Natural killer cell (primary cell): ENCODE measurements at regions not wholly inside any gene's neighbourhood (a gene's known extent, or its start where the extent isn't known, plus 50 kb on each side); places are given as distances from the start of the nearest gene placed in this dataset.
"Not testable (repeated sequence)": the region's sequence is repeated elsewhere in the genome, so short reads cannot be mapped to it uniquely, and the experiment has no call there.

ENCODE experiments used
- ATAC-seq, 3 donors: fragments of 150-1000 bp in 2 of 3; fragments of 200-7000 bp in 1 of 3; cut with Tn5 transposase; 1 replicate in 1 of 3; 2 replicates in 2 of 3; pipeline ENCODE4 v1.10.0; 2021; ENCODE audit warnings: mild to moderate bottlenecking in 2 of 3, moderate library complexity in 2 of 3
- DNase-seq, 2 donors: peaks; one replicate each; pipeline versions ENCODE4 v3.0.0 to v3.0.0-alpha.2; 2013 to 2021; ENCODE audit warnings: mixed read lengths in 1 of 2
- H3K27ac ChIP-seq: one replicate; pipeline ENCODE4 v1.5.1; 2013; ENCODE audit warnings: mild to moderate bottlenecking, low read length
- H3K27me3 ChIP-seq: one replicate; pipeline ENCODE4 v1.6.1; 2013; ENCODE audit warnings: low read length; ENCODE audit not compliant: control insufficient read depth, insufficient read depth
- H3K36me3 ChIP-seq: one replicate; pipeline ENCODE4 v1.6.1; 2013; ENCODE audit warnings: low read length; ENCODE audit not compliant: control insufficient read depth, insufficient read depth
- H3K4me1 ChIP-seq: one replicate; pipeline ENCODE4 v1.6.1; 2013; ENCODE audit warnings: low read length; ENCODE audit not compliant: control insufficient read depth, insufficient read depth
- H3K4me3 ChIP-seq: one replicate; pipeline ENCODE4 v1.5.1; 2013; ENCODE audit warnings: low read length
- H3K9me3 ChIP-seq: one replicate; pipeline ENCODE4 v1.6.1; 2013; ENCODE audit warnings: low read length; ENCODE audit not compliant: control insufficient read depth, insufficient read depth
- H3K27ac Mint-ChIP-seq, 2 donors: one replicate each; pipeline ENCODE4 v1.8.0; 2022; ENCODE audit warnings: mild to moderate bottlenecking in 2 of 2, mixed read lengths in 2 of 2, moderate library complexity in 1 of 2
- H3K27me3 Mint-ChIP-seq, 2 donors: one replicate each; pipeline ENCODE4 v1.8.0; 2022; ENCODE audit warnings: low read depth in 2 of 2, mixed read lengths in 2 of 2
- H3K36me3 Mint-ChIP-seq: one replicate; pipeline ENCODE4 v1.8.0; 2022; ENCODE audit warnings: mixed read lengths
- H3K4me1 Mint-ChIP-seq, 2 donors: one replicate each; pipeline ENCODE4 v1.8.0; 2022; ENCODE audit warnings: mixed read lengths in 2 of 2
- H3K4me3 Mint-ChIP-seq: one replicate; pipeline ENCODE4 v1.8.0; 2022; ENCODE audit warnings: mild to moderate bottlenecking, moderate library complexity, mixed read lengths
- H3K9me3 Mint-ChIP-seq, 2 donors: one replicate each; pipeline ENCODE4 v1.8.0; 2022; ENCODE audit warnings: mixed read lengths in 2 of 2
- WGBS: methylation state at CpG from one replicate; pipeline ENCODE4 v1.1.7; 2013; ENCODE audit warnings: missing lambda C conversion rate; ENCODE audit not compliant: insufficient coverage; 5-methylcytosine and 5-hydroxymethylcytosine counted together
- intact Hi-C: fragments of 100-400 bp; cut with micrococcal nuclease; formaldehyde crosslinking; loops from one replicate; pipeline ENCODE4 v1.14.2; 2022
- TF ChIP-seq, protein P1 (sequence below): fragments of 200-600 bp; IDR thresholded peaks from one replicate; pipeline ENCODE4 v1.8.0; 2022; ENCODE audit warnings: antibody characterized with exemption

DNA sequence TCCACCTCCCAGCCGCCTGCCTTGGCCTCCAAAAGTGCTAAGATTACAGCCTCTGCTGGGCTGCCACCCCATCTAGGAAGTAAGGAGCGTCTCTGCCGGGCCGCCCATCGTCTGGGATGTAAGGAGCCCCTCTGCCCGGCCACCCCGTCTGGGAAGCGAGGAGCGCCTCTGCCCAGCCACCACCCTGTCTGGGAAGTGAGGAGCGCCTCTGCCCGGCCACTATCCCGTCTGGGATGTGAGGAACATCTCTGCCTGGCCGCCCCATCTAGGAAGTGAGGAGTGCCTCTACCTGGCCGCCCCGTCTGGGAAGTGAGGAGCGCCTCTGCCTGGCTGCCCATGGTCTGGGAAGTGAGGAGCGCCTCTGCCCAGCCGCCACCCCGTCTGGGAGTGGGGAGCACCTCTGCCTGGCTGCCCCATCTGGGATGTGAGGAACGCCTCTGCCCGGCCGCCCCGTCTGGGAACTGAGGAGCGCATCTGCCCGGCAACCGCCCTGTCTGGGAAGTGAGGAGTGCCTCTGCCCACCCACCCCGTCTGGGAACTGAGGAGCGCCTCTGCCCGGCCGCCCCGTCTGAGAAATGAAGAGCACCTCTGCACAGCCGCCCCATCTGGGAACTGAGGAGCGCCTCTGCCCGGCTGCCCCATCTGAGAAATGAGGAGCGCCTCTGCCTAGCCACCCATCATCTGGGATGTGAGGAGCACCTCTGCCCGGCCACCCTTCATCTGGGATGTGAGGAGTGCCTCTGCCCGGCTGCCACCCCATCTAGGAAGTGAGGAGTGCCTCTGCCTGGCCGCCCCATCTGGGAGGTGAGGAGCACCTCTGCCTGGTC, 137.8 kb upstream of the PALMD start:
- Histone ChIP-seq H3K36me3 (no peaks in the 10 kb centered on the region), H3K27me3 (no peaks in the 10 kb centered on the region), H3K4me1 (no peaks in the 10 kb centered on the region), H3K27ac (no peak overlapping the region), H3K9me3 (no peaks in the 10 kb centered on the region), H3K4me3 (no peak overlapping the region)
- Mint-ChIP-seq H3K27me3 (no peaks in the 10 kb centered on the region), H3K4me1 (no peaks in the 10 kb centered on the region), H3K27ac (no peak overlapping the region), H3K36me3 (no peaks in the 10 kb centered on the region), H3K4me3 (no peak overlapping the region), H3K9me3 (peaks cover 2 to 4% of the 10 kb centered on the region in 2 donors)
- no peak for ATAC-seq
- WGBS, result 95% methylated on average over 38 of the region's 38 CpGs
- TF ChIP-seq, protein P1, sequence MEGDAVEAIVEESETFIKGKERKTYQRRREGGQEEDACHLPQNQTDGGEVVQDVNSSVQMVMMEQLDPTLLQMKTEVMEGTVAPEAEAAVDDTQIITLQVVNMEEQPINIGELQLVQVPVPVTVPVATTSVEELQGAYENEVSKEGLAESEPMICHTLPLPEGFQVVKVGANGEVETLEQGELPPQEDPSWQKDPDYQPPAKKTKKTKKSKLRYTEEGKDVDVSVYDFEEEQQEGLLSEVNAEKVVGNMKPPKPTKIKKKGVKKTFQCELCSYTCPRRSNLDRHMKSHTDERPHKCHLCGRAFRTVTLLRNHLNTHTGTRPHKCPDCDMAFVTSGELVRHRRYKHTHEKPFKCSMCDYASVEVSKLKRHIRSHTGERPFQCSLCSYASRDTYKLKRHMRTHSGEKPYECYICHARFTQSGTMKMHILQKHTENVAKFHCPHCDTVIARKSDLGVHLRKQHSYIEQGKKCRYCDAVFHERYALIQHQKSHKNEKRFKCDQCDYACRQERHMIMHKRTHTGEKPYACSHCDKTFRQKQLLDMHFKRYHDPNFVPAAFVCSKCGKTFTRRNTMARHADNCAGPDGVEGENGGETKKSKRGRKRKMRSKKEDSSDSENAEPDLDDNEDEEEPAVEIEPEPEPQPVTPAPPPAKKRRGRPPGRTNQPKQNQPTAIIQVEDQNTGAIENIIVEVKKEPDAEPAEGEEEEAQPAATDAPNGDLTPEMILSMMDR, result no peak
- intact Hi-C loops, result no loop called here
- DNase-seq, result no peak

DNA sequence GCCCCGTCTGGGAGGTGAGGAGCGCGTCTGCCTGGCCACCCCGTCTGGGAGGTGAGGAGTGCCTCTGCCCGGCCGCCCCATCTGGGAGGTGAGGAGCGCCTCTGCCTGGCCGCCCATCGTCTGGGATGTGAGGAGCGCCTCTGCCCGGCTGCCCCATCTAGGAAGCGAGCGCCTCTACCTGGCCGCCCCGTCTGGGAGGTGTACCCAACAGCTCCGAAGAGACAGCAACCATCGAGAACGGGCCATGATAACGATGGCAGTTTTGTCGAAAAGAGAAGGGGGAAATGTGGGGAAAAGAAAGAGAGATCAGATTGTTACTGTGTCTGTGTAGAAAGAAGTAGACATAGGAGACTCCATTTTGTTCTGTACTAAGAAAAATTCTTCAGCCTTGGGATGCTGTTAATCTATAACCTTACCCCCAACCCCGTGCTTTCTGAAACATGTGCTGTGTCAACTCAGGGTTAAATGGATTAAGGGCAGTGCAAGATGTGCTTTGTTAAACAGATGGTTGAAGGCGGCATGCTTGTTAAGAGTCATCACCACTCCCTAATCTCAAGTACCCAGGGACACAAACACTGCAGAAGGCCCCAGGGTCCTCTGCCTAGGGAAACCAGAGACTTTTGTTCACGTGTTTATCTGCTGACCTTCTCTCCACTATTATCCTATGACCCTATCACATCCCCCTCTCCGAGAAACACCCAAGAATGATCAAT, 137.0 kb upstream of the PALMD start:
- H3K4me1 Mint-ChIP-seq, H3K4me3 ChIP-seq, DNase-seq, H3K27ac Mint-ChIP-seq, H3K27me3 Mint-ChIP-seq, H3K27ac ChIP-seq, H3K9me3 Mint-ChIP-seq, ATAC-seq, H3K4me3 Mint-ChIP-seq, H3K4me1 ChIP-seq, intact Hi-C loops, H3K9me3 ChIP-seq, H3K36me3 Mint-ChIP-seq, H3K36me3 ChIP-seq, H3K27me3 ChIP-seq: not testable (repeated sequence)
- 96% methylated on average over 23 of the region's 24 CpGs for WGBS

DNA sequence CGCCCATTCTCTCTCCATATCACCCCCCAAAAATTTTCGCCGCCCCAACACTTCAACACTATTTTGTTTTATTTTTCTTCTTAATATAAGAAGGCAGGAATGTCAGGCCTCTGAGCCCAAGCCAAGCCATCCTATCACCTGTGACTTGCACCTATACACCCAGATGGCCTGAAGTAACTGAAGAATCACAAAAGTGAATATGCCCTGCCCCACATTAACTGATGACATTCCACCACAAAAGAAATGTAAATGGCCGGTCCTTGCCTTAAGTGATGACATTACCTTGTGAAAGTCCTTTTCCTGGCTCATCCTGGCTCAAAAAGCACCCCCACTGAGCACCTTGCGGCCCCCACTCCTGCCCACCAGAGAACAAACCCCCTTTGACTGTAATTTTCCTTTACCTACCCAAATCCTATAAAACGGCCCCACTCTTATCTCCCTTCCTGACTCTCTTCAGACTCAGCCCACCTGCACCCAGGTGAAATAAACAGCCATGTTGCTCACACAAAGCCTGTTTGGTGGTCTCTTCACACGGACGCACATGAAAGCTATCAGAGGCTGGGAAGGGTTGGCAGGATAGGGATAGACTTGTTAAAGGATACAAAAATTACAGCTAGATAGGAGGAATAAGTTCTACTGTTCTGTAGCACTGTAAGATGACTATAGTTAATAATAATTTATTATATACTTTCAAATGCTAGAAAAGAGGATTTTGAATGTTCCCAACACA, 130.9 kb upstream of the PALMD start:
- H3K4me3 Mint-ChIP-seq, H3K9me3 ChIP-seq, H3K27ac Mint-ChIP-seq, H3K4me1 Mint-ChIP-seq, ATAC-seq, H3K4me3 ChIP-seq, H3K9me3 Mint-ChIP-seq, H3K27ac ChIP-seq, H3K36me3 ChIP-seq, H3K4me1 ChIP-seq, H3K27me3 Mint-ChIP-seq, H3K36me3 Mint-ChIP-seq, intact Hi-C loops, DNase-seq, H3K27me3 ChIP-seq: not testable (repeated sequence)
- WGBS, result 81% methylated on average over 7 of the region's 8 CpGs

- Mint-ChIP-seq H3K4me1 (no peaks in the 10 kb centered on the region), H3K9me3 (peaks cover 7 to 8% of the 10 kb centered on the region in 2 donors), H3K27me3 (no peaks in the 10 kb centered on the region), H3K27ac (no peak overlapping the region), H3K4me3 (no peak overlapping the region), H3K36me3 (no peaks in the 10 kb centered on the region)
- H3K27me3 ChIP-seq, result no peaks in the 10 kb centered on the region
- no peak overlapping the region for H3K4me3 ChIP-seq
- TF ChIP-seq, protein P1, result no peak
- no peaks in the 10 kb centered on the region for H3K36me3 ChIP-seq
- no peaks in the 10 kb centered on the region for H3K9me3 ChIP-seq
- WGBS, result no CpG with 5 or more reads among the region's 1 CpG
- no peak for DNase-seq
- no peak overlapping the region for H3K27ac ChIP-seq
- no peak for ATAC-seq
- no peaks in the 10 kb centered on the region for H3K4me1 ChIP-seq
- intact Hi-C loops, result no loop called here
Measured at GRCh38 chr1:99516141-99516540, 129.8 kb upstream of the PALMD start.
